Colonic mucosa (tissue), 4 donors: ENCODE measurements at regions not wholly inside any gene's neighbourhood (a gene's known extent, or its start where the extent isn't known, plus 50 kb on each side); places are given as distances from the start of the nearest gene placed in this dataset.

ENCODE experiments used
- DNase-seq: peaks from one replicate; pipeline ENCODE4 v3.0.0-alpha.2; 2020
- H3K27ac ChIP-seq: fragments of 200-600 bp; one replicate; pipeline ENCODE4 v1.8.0; 2021
- H3K27me3 ChIP-seq: fragments of 200-600 bp; one replicate; pipeline ENCODE4 v1.8.0; 2021
- H3K36me3 ChIP-seq: fragments of 200-600 bp; one replicate; pipeline ENCODE4 v1.8.0; 2021
- H3K4me1 ChIP-seq: fragments of 200-600 bp; one replicate; pipeline ENCODE4 v1.8.0; 2021; ENCODE audit warnings: mild to moderate bottlenecking
- H3K4me3 ChIP-seq: fragments of 200-600 bp; one replicate; pipeline ENCODE4 v1.8.0; 2021
- H3K9ac ChIP-seq, 2 donors: one replicate each; pipeline ENCODE4 v1.7.0; 2013; ENCODE audit warnings: control low read depth in 2 of 2, low read depth in 2 of 2, low read length in 2 of 2
- H3K9me3 ChIP-seq: fragments of 200-600 bp; one replicate; pipeline ENCODE4 v1.8.0; 2021
- intact Hi-C: fragments of 100-400 bp; cut with DNase I; formaldehyde crosslinking; loops from one replicate; pipeline ENCODE4 v1.14.1; 2022
- TF ChIP-seq, protein P1 (sequence below): fragments of 200-600 bp; IDR thresholded peaks from one replicate; pipeline ENCODE4 v1.8.0; 2022; ENCODE audit warnings: antibody characterized with exemption, mild to moderate bottlenecking
- donor health status: healthy.
- donor health status: DM: no; HTN: no; CAD: no.
- donor health status: DM: no; HTN: no; CAD: no.

DNA sequence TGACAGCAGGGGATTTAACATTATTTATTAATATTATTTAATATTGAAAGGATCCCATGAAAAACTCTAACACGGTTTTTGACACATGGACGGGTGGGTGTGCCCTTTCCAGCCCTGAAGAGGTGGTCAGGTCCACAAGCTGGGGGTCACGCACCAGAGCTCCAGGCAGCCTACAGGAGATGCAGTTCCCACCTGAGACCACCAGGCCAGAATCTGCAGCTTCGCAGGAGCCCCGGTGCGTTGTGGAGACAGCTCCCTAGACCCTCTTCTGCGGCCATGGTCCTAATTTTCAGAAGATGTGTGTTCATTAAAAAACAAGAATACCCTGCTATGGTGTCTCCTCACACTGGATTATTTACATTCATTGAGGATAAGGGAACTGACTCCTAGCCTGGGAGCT, 331.1 kb downstream of the C16orf95 start:
- no peak for DNase-seq
- no peaks in the 10 kb centered on the region for H3K9me3 ChIP-seq
- intact Hi-C loops: no loop called here
- no peaks in the 10 kb centered on the region for H3K4me1 ChIP-seq
- H3K27me3 ChIP-seq: no peaks in the 10 kb centered on the region
- H3K9ac ChIP-seq: no peak overlapping the region
- H3K27ac ChIP-seq: no peak overlapping the region
- no peak overlapping the region for H3K4me3 ChIP-seq
- no peaks in the 10 kb centered on the region for H3K36me3 ChIP-seq
- TF ChIP-seq, protein P1, sequence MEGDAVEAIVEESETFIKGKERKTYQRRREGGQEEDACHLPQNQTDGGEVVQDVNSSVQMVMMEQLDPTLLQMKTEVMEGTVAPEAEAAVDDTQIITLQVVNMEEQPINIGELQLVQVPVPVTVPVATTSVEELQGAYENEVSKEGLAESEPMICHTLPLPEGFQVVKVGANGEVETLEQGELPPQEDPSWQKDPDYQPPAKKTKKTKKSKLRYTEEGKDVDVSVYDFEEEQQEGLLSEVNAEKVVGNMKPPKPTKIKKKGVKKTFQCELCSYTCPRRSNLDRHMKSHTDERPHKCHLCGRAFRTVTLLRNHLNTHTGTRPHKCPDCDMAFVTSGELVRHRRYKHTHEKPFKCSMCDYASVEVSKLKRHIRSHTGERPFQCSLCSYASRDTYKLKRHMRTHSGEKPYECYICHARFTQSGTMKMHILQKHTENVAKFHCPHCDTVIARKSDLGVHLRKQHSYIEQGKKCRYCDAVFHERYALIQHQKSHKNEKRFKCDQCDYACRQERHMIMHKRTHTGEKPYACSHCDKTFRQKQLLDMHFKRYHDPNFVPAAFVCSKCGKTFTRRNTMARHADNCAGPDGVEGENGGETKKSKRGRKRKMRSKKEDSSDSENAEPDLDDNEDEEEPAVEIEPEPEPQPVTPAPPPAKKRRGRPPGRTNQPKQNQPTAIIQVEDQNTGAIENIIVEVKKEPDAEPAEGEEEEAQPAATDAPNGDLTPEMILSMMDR: no peak

DNA sequence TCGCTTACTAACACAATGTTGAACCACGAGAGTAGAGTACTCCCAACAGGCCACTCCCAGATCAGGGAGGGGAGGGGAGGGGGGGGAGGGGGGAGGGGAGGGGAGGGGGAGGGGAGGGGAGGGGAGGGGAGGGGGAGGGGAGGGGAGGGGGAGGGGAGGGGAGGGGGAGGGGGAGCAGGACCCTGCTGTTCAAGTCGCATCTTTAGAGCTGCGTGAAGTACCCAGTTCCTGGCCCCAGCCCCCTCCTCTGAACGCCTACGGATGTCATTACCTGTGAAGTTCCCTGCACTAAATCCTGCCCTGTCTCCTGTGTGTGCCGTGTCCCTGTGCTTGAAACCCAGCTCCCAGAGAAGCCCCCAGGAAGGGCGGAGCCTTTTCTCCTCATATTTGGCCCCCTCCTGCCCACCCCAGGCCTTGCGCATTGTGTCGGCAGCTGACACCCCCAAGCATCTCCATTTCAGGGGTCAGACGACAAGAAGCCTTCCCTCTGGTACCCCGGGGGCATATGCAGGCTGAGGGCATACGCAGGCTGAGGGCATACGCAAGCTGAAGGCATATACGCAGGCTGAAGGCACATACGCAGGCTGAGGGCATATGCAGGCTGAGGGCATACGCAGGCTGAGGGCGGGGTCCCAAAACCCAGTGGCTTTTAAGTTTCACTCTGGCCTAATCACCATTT, 330.2 kb downstream of the C16orf95 start:
- Histone ChIP-seq H3K4me1 (no peaks in the 10 kb centered on the region), H3K9ac (no peak overlapping the region), H3K36me3 (no peaks in the 10 kb centered on the region), H3K9me3 (no peaks in the 10 kb centered on the region), H3K4me3 (no peak overlapping the region), H3K27me3 (no peaks in the 10 kb centered on the region), H3K27ac (no peak overlapping the region)
- TF ChIP-seq, protein P1: no peak
- intact Hi-C loops: no loop called here
- no peak for DNase-seq

DNA sequence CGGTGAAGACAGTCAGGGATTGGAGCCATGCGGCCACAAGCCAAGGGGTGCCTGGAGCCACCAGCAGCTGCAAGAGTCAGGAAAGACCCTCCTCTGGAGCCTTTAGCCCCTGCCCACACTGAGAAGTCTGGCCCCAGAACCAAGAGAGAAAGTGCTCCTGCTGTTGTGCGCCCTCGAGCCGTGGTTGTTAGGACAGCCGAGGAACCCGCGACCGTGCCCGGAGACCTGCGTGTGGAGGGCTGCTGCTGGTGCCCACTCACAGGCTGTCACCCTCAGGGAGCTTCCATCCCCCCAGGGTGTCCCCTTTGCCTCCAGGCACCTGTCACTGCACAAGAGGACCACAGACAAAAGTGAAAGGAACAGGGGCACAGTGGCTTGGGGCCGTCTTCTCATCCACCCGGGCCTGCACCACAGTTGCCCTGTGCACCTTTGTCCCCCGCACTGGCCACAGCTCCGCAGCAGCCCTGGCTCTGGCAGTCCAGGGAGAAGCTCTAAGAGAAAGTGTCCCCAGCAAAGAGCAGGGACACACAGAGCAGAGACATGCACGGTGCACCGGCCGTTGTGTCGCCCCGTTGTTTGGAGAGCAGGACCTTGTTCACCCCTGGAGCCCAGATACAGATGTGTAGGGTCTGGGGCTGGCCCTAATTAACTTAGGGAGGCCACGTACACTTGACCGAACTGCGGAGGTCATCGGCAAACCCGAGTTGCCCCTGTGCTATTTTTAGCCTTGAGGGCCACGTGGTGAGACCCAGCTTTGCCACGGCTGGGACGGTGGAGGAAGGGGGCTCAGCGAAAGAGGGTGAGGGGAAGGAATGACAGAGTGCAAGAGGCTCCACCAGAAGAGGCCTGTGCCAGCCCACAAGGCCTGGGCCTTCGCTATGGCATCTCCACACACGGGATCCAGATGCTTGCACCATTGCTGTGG, 329.2 kb downstream of the C16orf95 start:
- Histone ChIP-seq H3K9ac (no peak overlapping the region), H3K4me1 (no peaks in the 10 kb centered on the region), H3K27ac (no peak overlapping the region), H3K27me3 (no peaks in the 10 kb centered on the region), H3K4me3 (no peak overlapping the region), H3K9me3 (no peaks in the 10 kb centered on the region), H3K36me3 (no peaks in the 10 kb centered on the region)
- intact Hi-C loops: no loop called here
- DNase-seq: no peak
- TF ChIP-seq, protein P1: no peak

DNA sequence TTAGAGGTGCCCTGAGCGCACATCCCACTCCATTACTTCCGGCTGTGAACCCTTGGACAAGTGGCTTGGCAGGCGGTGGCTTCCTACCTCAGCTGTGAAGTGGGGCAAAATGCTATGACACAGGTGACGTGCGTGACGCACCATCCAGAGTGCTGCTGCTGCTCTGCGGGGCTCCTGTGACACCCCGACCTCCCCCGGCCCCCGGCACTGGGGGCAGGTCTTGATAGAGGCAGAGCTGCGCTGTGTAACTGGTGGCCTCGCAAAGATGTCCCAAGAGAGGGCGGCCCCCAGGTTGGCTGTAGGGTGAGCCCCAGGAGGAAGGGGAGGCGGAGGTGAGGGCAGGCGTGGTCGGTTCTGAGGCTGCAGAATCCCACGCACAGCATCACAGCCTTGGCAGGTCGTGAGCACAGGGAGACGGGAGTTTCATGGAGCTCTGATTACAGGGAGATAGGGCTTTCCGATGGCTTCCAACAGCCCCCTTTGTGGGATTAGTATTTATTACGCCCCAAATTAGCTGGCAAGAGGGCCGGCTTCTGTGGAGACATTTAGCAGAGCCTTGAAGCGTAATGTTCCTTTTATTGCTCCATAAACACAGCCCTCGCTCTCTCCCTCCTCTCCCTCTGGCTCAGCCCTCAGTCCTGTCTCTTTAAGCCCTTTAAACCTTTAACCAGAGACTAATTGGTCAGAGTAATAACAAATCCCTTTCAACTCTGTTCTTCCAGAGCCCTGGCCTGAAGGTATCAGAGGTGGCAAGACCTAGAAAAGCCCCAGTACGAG, 328.1 kb downstream of the C16orf95 start:
- H3K9ac ChIP-seq: no peak overlapping the region
- H3K27me3 ChIP-seq: no peaks in the 10 kb centered on the region
- TF ChIP-seq, protein P1: no peak
- H3K27ac ChIP-seq: no peak overlapping the region
- H3K4me1 ChIP-seq: no peaks in the 10 kb centered on the region
- no peak for DNase-seq
- no peaks in the 10 kb centered on the region for H3K36me3 ChIP-seq
- H3K4me3 ChIP-seq: no peak overlapping the region
- no peaks in the 10 kb centered on the region for H3K9me3 ChIP-seq
- intact Hi-C loops: no loop called here

DNA sequence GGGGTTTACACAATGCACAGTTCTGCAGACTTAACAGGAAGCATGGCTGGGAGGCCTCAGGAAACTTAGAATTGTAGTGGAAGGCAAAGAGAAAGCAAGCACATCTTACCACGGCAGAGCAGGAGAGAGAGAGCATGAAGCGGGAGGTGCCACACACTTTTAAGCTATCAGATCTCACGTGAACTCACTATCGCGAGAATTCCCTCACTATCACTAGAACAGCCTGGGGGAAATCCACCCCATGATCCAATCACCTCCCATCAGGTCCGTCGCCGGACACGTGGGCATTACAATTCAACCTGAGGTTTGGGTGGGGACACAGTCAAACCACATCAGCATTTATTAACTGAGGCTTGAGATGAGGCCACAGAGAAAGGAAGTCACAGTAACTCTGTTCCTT, 326.7 kb downstream of the C16orf95 start:
- DNase-seq: no peak
- Histone ChIP-seq H3K9ac (no peak overlapping the region), H3K9me3 (no peaks in the 10 kb centered on the region), H3K4me1 (no peaks in the 10 kb centered on the region), H3K27ac (no peak overlapping the region), H3K4me3 (no peak overlapping the region), H3K36me3 (no peaks in the 10 kb centered on the region), H3K27me3 (no peaks in the 10 kb centered on the region)
- TF ChIP-seq, protein P1: no peak
- intact Hi-C loops: no loop called here
